PC-3 (cell line): ENCODE measurements at regions not wholly inside any gene's neighbourhood (a gene's known extent, or its start where the extent isn't known, plus 50 kb on each side); places are given as distances from the start of the nearest gene placed in this dataset.

Experiments
- CTCF ChIP-seq: fragments of 300-600 bp; sonication (generic); conservative IDR thresholded peaks from 2 replicates; pipeline ENCODE4 v1.5.1; 2017; ENCODE audit warnings: antibody characterized with exemption, low read depth, mild to moderate bottlenecking, low read length
- EZH2 ChIP-seq: fragments of 300-600 bp; sonication (generic); IDR thresholded peaks from one replicate; pipeline ENCODE4 v1.6.1; 2017; ENCODE audit warnings: antibody characterized with exemption, mild to moderate bottlenecking, low read length; ENCODE audit not compliant: unreplicated experiment
- EZH2phosphoT487 ChIP-seq: fragments of 300-600 bp; sonication (generic); IDR thresholded peaks from 2 replicates; pipeline ENCODE4 v1.6.1; 2018; ENCODE audit warnings: mild to moderate bottlenecking, antibody characterized with exemption, low read length, borderline replicate concordance

DNA sequence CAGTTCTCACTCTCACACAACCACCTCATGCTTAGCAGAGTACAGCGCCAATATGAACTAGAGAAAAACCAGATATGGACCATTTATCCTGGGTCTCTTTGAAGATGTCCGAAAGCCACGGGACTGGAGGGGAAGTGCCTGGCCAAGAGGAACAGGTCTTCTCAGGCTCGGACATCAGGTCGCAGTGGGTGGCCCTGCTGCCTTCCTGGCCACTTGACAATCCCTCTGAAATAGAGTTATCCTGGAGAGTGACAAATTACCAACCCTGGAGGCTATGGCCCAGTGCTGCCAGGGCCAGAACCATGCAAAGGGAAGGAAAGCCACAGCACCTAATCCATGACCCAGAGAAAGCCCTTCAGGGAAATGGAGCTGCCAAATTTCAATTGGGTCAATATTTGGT, 646.8 kb upstream of the NRP1 start:
- TF ChIP-seq CTCF: no peak
- no peak for TF ChIP-seq EZH2
- TF ChIP-seq EZH2phosphoT487: no peak
